AG09319 (cell line): ENCODE measurements at regions not wholly inside any gene's neighbourhood (a gene's known extent, or its start where the extent isn't known, plus 50 kb on each side); places are given as distances from the start of the nearest gene placed in this dataset.

Source experiments
- DNase-seq: peaks from one replicate; pipeline ENCODE4 v3.0.0-alpha.2; 2010; ENCODE audit warnings: low read depth; ENCODE audit errors: extremely low read depth
- TF ChIP-seq, protein P1 (sequence below): IDR thresholded peaks from 2 replicates; pipeline ENCODE4 v1.5.1; 2011; ENCODE audit warnings: low read depth, mild to moderate bottlenecking, inconsistent platforms, low read length, moderate library complexity

DNA sequence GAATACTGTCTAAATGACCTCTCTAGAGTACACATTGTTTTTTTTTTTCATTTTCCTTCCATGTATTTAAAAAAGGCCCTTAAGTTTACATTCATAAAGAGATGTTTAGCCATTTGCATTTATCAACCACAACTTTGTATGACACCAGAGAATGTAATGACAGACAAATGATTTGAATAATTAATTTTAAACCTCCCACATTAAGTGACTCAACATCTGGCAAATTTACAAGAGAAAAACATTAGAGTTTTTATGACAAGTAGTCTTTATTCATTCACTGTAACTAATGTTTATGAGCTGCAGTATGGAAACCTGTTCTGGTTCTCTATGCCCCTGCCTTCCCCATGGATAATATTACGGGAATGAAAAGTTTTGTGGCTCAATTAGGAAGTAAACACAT lies 1093.8 kb upstream of the CDH9 start:
- DNase-seq: no peak
- TF ChIP-seq, protein P1, sequence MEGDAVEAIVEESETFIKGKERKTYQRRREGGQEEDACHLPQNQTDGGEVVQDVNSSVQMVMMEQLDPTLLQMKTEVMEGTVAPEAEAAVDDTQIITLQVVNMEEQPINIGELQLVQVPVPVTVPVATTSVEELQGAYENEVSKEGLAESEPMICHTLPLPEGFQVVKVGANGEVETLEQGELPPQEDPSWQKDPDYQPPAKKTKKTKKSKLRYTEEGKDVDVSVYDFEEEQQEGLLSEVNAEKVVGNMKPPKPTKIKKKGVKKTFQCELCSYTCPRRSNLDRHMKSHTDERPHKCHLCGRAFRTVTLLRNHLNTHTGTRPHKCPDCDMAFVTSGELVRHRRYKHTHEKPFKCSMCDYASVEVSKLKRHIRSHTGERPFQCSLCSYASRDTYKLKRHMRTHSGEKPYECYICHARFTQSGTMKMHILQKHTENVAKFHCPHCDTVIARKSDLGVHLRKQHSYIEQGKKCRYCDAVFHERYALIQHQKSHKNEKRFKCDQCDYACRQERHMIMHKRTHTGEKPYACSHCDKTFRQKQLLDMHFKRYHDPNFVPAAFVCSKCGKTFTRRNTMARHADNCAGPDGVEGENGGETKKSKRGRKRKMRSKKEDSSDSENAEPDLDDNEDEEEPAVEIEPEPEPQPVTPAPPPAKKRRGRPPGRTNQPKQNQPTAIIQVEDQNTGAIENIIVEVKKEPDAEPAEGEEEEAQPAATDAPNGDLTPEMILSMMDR: no peak

DNA sequence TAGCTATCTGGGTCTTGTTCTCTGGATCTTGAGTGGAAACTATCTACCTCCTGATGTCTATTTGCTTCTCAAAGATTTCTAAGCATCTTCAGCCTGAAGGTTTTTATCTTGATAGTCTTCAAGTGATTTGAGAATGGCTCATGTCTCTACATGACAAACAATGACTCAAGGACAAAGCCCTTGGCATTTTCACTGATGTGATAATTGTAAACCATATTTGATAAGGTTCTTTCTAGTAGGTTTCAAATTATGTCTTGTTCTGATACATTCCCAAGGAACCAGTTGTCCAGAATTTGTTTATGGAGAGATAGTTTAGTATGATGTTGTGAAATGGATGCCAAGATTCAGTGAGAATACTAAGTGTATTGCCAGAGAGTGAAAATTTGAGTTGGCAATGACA lies 1079.3 kb upstream of the CDH9 start:
- DNase-seq: no peak
- TF ChIP-seq, protein P1: no peak

DNA sequence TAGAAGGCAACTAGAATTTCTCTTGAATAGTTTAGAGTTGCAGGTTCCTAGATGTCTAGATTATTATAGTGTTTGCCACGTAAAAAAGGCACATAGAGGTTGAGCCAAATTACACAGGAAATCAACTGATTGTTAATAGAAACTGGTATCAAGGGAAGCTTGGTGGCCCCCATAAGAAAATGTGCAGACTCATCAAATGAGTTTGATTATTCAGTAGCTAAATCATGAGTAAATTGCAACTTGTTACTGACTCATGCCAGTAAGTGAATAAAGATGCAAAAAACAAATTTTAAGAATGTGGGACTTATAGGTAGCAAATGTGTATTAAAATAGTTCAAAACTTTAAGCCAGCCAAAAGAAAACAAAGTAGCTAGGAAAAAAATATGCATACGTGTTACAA lies 1078.9 kb upstream of the CDH9 start:
- TF ChIP-seq, protein P1: no peak
- DNase-seq: no peak

- TF ChIP-seq, protein P1: no peak
- no peak for DNase-seq
Measured at GRCh38 chr5:28110781-28111180, 1072.4 kb upstream of the CDH9 start.

DNA sequence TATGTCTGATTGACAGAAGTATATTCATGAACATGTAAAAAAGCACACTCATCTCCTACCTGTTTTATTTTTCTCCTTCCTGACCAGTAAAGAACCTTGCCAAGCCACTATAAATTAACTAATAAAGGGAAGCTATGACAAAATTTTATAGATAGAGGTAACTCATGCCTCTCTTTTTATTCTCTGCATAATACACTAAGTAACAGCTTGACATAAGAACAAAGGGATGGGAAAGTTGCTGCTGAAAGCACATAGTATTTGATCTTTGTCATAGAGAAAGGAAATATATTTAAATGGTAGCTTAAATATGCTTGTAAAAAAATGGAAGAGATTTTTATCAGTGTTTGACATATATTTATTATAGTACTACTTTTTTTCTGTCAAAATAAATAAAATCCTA lies 1065.7 kb upstream of the CDH9 start:
- TF ChIP-seq, protein P1: no peak
- DNase-seq: no peak

- DNase-seq: no peak
- TF ChIP-seq, protein P1: no peak
Measured at GRCh38 chr5:28084069-28084468, 1045.7 kb upstream of the CDH9 start.

GRCh38 chr5:28082610-28083009 lies 1044.2 kb upstream of the CDH9 start:
- TF ChIP-seq, protein P1: no peak
- no peak for DNase-seq
